GM18873 (cell line): ENCODE measurements at regions not wholly inside any gene's neighbourhood (a gene's known extent, or its start where the extent isn't known, plus 50 kb on each side); places are given as distances from the start of the nearest gene placed in this dataset.
"Not testable (repeated sequence)": the region's sequence is repeated elsewhere in the genome, so short reads cannot be mapped to it uniquely, and the experiment has no call there.

Experiments used
- ATAC-seq: cut with Tn5 transposase; IDR thresholded peaks from one replicate; pipeline ENCODE4 v1.9.1; 2021; ENCODE audit warnings: mild to moderate bottlenecking, moderate library complexity, moderate number of reproducible peaks; ENCODE audit not compliant: unreplicated experiment, low FRiP score

- not testable (repeated sequence) for ATAC-seq
Measured at GRCh38 chr2:78758765-78759164, 266.7 kb upstream of the REG3G start.

- ATAC-seq = no peak
Measured at GRCh38 chr2:78766459-78766858, 259.0 kb upstream of the REG3G start.

GRCh38 chr2:78768016-78768415 is 257.5 kb upstream of the REG3G start:
- ATAC-seq = no peak

- ATAC-seq = no peak
Measured at GRCh38 chr2:78775291-78775690, 250.2 kb upstream of the REG3G start.

- ATAC-seq = no peak
Measured at GRCh38 chr2:78778756-78779510, 246.6 kb upstream of the REG3G start.

GRCh38 chr2:78779761-78780160 is 245.7 kb upstream of the REG3G start:
- no peak for ATAC-seq

- no peak for ATAC-seq
Measured at GRCh38 chr2:78780256-78780655, 245.2 kb upstream of the REG3G start.

GRCh38 chr2:78780864-78781583 is 244.5 kb upstream of the REG3G start:
- ATAC-seq = no peak

- no peak for ATAC-seq
Measured at GRCh38 chr2:78782196-78782595, 243.3 kb upstream of the REG3G start.

- ATAC-seq = no peak
Measured at GRCh38 chr2:78811955-78812610, 213.4 kb upstream of the REG3G start.

- no peak for ATAC-seq
Measured at GRCh38 chr2:78814331-78814986, 211.0 kb upstream of the REG3G start.

GRCh38 chr2:78817430-78817829 is 208.1 kb upstream of the REG3G start:
- no peak for ATAC-seq

GRCh38 chr2:78832481-78832880 is 193.0 kb upstream of the REG3G start:
- ATAC-seq = no peak

- no peak for ATAC-seq
Measured at GRCh38 chr2:78839259-78839658, 186.2 kb upstream of the REG3G start.

GRCh38 chr2:78840311-78840710 is 185.2 kb upstream of the REG3G start:
- not testable (repeated sequence) for ATAC-seq

- no peak for ATAC-seq
Measured at GRCh38 chr2:78845664-78846185, 179.8 kb upstream of the REG3G start.

GRCh38 chr2:78861546-78861945 is 164.0 kb upstream of the REG3G start:
- no peak for ATAC-seq

GRCh38 chr2:78864205-78864604 is 161.3 kb upstream of the REG3G start:
- no peak for ATAC-seq

GRCh38 chr2:78865667-78866066 is 159.8 kb upstream of the REG3G start:
- no peak for ATAC-seq

- ATAC-seq = no peak
Measured at GRCh38 chr2:78870343-78870967, 155.0 kb upstream of the REG3G start.
